ENCODE measurements at regions not wholly inside any gene's neighbourhood (a gene's known extent, or its start where the extent isn't known, plus 50 kb on each side); places are given as distances from the start of the nearest gene placed in this dataset.

DNA sequence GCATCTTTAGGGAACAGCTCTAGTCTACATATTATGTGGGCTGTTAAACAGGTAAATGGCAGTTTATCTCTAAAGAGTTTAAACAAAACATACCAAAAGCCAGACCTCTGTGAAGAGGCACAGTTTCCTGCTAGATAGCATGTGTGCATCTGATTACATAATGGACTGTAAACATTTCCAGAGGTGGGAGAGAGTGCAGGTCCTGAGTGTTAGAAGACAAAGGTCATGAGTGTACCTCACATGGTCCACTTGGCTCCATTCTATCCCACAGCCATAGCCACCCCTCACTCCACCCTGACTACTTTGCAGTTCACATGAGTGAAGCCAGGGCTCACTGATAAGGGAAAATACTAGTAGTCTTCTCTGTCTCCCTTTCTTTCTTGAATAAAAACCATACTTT lies 233.4 kb downstream of the MTX2 start:
- DNase-seq (ENCODE audit: low read depth), result no peak
- no peak overlapping the region for H3K4me3 ChIP-seq (ENCODE audit: control insufficient read depth, low read depth, low read length)
- TF ChIP-seq, protein P1, sequence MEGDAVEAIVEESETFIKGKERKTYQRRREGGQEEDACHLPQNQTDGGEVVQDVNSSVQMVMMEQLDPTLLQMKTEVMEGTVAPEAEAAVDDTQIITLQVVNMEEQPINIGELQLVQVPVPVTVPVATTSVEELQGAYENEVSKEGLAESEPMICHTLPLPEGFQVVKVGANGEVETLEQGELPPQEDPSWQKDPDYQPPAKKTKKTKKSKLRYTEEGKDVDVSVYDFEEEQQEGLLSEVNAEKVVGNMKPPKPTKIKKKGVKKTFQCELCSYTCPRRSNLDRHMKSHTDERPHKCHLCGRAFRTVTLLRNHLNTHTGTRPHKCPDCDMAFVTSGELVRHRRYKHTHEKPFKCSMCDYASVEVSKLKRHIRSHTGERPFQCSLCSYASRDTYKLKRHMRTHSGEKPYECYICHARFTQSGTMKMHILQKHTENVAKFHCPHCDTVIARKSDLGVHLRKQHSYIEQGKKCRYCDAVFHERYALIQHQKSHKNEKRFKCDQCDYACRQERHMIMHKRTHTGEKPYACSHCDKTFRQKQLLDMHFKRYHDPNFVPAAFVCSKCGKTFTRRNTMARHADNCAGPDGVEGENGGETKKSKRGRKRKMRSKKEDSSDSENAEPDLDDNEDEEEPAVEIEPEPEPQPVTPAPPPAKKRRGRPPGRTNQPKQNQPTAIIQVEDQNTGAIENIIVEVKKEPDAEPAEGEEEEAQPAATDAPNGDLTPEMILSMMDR (conservative IDR thresholded peaks at IDR 0.05; ENCODE audit: control insufficient read depth, insufficient read depth, low read depth, low read length), result no peak

DNA sequence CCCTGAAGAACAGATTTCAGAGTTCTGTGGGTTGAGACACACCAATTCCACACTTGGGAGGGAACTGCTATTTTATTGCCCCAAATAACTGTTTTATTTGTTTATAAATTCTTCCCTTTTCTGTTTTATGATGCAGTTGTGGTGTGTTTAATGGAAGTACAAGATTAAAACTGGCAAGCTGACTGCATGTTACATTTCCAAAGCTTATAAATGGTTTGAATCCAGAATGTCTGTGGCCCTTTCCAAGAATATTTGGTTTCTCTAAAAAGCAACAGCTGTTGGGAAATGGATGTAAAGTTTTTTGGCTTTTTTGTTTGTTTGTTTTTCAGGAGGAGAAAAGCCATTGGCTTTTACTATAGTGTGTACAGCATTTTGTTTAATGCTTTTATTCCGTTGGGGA lies 234.5 kb downstream of the MTX2 start:
- TF ChIP-seq, protein P1 (conservative IDR thresholded peaks at IDR 0.05; ENCODE audit: control insufficient read depth, insufficient read depth, low read depth, low read length), result no peak
- no peak for DNase-seq (ENCODE audit: low read depth)
- no peak overlapping the region for H3K4me3 ChIP-seq (ENCODE audit: control insufficient read depth, low read depth, low read length)

DNA sequence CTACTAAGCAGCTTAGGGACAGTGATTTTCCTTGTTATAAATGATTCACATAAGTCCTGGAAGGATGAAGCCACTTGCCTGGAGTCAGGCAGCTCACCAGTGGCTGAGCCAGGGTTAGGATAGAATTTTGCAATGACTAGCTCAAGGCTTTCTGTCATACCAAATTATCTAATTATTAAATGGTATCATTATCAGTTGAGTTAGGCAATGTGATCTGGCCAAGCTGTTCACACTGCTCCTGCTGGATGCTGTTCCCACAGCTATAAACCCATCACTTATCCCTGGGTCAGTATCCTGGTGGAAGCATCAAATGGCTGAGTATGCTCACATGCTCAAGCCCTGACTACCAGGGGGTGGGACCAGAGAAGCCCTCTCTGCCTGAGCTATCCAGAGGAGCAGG lies 235.2 kb downstream of the MTX2 start:
- no peak overlapping the region for H3K4me3 ChIP-seq (ENCODE audit: control insufficient read depth, low read depth, low read length)
- TF ChIP-seq, protein P1 (conservative IDR thresholded peaks at IDR 0.05; ENCODE audit: control insufficient read depth, insufficient read depth, low read depth, low read length), result no peak
- no peak for DNase-seq (ENCODE audit: low read depth)

DNA sequence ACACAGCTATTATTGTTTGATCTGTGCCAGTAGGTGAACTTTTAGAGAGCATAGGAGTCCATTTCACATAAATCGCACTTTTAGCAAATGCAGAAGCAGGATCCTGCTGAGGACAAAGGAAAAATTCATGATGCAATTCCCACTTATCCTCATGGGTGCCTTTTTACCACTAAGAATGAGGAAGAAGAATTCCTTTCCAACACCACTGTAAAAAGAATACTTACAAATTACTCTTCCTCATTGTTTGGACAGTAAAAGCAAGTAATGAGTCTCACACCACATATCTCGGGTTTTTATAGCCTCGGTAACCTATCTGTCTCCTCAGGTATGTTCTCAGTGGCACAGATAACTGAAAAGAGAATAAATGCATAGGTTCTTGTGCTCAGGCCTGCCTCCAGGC lies 238.5 kb downstream of the MTX2 start:
- TF ChIP-seq, protein P1 (conservative IDR thresholded peaks at IDR 0.05; ENCODE audit: control insufficient read depth, insufficient read depth, low read depth, low read length), result no peak
- H3K4me3 ChIP-seq (ENCODE audit: control insufficient read depth, low read depth, low read length), result no peak overlapping the region
- DNase-seq (ENCODE audit: low read depth), result peak; percentile 51

DNA sequence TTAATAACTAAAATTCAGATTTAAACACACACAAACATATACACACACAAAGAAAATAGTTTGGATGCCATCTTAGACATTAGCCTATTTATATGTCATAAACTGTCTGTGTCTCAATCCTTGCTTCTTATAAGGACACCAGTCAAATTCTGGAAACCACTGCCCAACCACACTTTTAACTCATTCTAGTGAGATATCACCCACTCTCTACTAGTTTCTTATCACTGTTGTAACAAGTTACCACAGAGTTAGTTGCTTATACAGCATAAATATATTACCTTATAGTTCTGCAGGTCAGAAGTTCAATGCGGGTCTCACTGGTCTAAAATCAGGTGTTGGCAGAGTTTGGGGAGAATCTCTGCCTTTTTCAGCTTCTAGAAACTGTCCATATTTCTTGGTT lies 239.1 kb downstream of the MTX2 start:
- no peak for DNase-seq (ENCODE audit: low read depth)
- no peak overlapping the region for H3K4me3 ChIP-seq (ENCODE audit: control insufficient read depth, low read depth, low read length)
- TF ChIP-seq, protein P1 (conservative IDR thresholded peaks at IDR 0.05; ENCODE audit: control insufficient read depth, insufficient read depth, low read depth, low read length), result no peak

DNA sequence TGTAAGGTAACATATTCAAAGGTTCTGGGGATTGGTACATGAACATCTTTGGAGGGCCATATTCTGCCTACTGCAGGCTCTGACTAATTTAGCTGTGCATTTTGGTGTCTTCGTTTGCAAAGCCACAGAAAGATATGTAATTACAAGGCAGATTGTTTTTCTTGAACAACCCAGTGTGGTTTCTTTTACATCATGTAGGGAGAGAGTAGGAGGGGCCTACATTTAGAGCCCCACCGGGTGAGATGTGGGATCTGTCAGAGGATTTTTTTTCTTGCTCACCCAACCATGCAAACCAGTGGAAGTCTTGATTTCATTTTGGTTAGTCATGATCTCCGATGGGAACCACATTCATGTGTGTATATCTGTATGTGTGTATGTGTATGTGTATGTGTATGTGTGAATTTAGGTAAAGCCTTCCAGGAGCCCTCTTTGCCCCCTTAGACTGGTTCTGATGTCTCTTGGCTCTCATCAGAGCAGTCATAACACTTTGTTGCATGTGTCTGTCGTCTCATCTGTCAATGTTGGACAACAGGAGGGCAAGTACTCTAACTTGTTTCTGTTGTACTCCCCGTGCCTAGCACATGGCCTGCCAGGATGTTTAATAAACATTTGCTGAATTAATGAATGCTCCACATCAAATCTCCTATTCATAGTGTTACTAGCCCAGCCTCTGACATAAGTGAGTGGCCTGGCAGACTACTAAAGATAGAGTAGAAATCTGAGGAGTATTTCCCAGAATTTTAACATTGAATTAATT lies 239.9 kb downstream of the MTX2 start:
- TF ChIP-seq, protein P1 (conservative IDR thresholded peaks at IDR 0.05; ENCODE audit: control insufficient read depth, insufficient read depth, low read depth, low read length), result no peak
- peak; percentile 15 for DNase-seq (ENCODE audit: low read depth)
- no peak overlapping the region for H3K4me3 ChIP-seq (ENCODE audit: control insufficient read depth, low read depth, low read length)
